HepG2 (cell line): ENCODE measurements at regions not wholly inside any gene's neighbourhood (a gene's known extent, or its start where the extent isn't known, plus 50 kb on each side); places are given as distances from the start of the nearest gene placed in this dataset.

Source experiments
- MAZ ChIP-seq, 2 experiments: sonication (generic) in 1 of 2; formaldehyde crosslinking in 1 of 2; IDR thresholded peaks; 2 replicates each; pipeline versions ENCODE4 v1.5.0 to v1.6.1; 2012 to 2020; ENCODE audit warnings: low read depth in 2 of 2, mild to moderate bottlenecking in 2 of 2, borderline replicate concordance in 1 of 2, improper control_type of control experiment in 1 of 2, low read length in 1 of 2, missing genetic modification reagents in 1 of 2, moderate library complexity in 1 of 2
- POLR2AphosphoS5 ChIP-seq: IDR thresholded peaks from 2 replicates; pipeline ENCODE4 v1.6.1; 2012; ENCODE audit warnings: low read depth, low read length
- SP5 ChIP-seq: IDR thresholded peaks from 2 replicates; pipeline ENCODE4 v1.6.1; 2016; ENCODE audit warnings: low read depth, borderline replicate concordance
- ZFX ChIP-seq: sonication (generic); formaldehyde crosslinking; IDR thresholded peaks from 2 replicates; pipeline ENCODE4 v1.4.0; 2020; ENCODE audit warnings: mild to moderate bottlenecking, low read depth, missing genetic modification reagents, moderate library complexity
- ZNF878 ChIP-seq: sonication (generic); formaldehyde crosslinking; IDR thresholded peaks from 2 replicates; pipeline ENCODE4 v1.8.1; 2023; ENCODE audit warnings: mild to moderate bottlenecking, missing genetic modification reagents, moderate library complexity
- TF ChIP-seq, protein P1 (sequence below): sonication (generic); formaldehyde crosslinking; IDR thresholded peaks from 2 replicates; pipeline ENCODE4 v1.5.0; 2020; ENCODE audit warnings: mild to moderate bottlenecking, missing genetic modification reagents, moderate library complexity
- TF ChIP-seq, protein P2 (sequence below): sonication (generic); formaldehyde crosslinking; IDR thresholded peaks from 2 replicates; pipeline ENCODE4 v1.4.0; 2020; ENCODE audit warnings: mild to moderate bottlenecking, missing genetic modification reagents
- TF ChIP-seq, protein P3 (sequence below): sonication (generic); formaldehyde crosslinking; IDR thresholded peaks from 2 replicates; pipeline ENCODE4 v1.9.0; 2021; ENCODE audit warnings: missing genetic modification reagents, borderline replicate concordance

DNA sequence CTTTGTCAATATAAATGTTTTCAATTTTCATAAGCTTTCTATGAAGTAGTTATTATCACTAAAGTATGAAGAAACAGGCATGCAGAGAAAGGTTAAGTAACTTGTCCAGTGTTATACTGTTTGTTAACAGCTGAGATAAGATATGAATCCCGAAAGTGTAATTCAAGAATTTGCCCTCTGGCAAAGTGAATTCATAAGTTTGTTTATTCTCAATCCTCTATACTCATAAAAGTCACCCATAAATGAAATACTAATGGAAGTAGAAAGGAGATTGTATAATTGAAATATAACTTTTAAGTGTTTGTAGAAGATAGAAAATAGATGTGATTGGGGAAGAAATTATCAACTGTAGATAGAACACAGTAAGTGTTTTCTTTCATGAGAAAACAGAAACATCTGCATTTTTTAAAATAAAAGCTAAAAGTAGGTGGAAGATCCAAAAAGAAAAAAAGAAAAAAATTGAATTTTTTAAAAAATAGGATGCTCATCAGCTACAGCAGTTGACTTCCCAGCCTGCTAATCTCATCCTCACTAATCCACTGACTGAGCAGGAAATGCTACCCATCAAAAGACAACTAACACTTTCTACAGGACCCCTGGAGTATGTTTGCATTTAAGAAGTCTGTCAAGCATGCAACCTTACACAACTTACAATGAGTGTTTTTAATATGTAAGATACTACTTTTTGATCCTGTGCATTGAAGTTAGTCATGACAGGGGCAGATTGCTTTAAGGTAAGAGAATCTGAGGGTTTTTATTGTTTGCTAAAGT, 878.1 kb downstream of the SI start:
- TF ChIP-seq ZFX (no peak), POLR2AphosphoS5 (no peak), ZNF878 (no peak), SP5 (no peak), MAZ (IDR thresholded peaks at IDR 0.05; ENCODE audit: borderline replicate concordance, low read depth, low read length) (no peak), MAZ (CRISPR knock-in tag; IDR thresholded peaks at IDR 0.05; ENCODE audit: low read depth) (no peak)
- TF ChIP-seq, protein P1, sequence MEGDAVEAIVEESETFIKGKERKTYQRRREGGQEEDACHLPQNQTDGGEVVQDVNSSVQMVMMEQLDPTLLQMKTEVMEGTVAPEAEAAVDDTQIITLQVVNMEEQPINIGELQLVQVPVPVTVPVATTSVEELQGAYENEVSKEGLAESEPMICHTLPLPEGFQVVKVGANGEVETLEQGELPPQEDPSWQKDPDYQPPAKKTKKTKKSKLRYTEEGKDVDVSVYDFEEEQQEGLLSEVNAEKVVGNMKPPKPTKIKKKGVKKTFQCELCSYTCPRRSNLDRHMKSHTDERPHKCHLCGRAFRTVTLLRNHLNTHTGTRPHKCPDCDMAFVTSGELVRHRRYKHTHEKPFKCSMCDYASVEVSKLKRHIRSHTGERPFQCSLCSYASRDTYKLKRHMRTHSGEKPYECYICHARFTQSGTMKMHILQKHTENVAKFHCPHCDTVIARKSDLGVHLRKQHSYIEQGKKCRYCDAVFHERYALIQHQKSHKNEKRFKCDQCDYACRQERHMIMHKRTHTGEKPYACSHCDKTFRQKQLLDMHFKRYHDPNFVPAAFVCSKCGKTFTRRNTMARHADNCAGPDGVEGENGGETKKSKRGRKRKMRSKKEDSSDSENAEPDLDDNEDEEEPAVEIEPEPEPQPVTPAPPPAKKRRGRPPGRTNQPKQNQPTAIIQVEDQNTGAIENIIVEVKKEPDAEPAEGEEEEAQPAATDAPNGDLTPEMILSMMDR (CRISPR knock-in tag): no peak
- TF ChIP-seq, protein P2, sequence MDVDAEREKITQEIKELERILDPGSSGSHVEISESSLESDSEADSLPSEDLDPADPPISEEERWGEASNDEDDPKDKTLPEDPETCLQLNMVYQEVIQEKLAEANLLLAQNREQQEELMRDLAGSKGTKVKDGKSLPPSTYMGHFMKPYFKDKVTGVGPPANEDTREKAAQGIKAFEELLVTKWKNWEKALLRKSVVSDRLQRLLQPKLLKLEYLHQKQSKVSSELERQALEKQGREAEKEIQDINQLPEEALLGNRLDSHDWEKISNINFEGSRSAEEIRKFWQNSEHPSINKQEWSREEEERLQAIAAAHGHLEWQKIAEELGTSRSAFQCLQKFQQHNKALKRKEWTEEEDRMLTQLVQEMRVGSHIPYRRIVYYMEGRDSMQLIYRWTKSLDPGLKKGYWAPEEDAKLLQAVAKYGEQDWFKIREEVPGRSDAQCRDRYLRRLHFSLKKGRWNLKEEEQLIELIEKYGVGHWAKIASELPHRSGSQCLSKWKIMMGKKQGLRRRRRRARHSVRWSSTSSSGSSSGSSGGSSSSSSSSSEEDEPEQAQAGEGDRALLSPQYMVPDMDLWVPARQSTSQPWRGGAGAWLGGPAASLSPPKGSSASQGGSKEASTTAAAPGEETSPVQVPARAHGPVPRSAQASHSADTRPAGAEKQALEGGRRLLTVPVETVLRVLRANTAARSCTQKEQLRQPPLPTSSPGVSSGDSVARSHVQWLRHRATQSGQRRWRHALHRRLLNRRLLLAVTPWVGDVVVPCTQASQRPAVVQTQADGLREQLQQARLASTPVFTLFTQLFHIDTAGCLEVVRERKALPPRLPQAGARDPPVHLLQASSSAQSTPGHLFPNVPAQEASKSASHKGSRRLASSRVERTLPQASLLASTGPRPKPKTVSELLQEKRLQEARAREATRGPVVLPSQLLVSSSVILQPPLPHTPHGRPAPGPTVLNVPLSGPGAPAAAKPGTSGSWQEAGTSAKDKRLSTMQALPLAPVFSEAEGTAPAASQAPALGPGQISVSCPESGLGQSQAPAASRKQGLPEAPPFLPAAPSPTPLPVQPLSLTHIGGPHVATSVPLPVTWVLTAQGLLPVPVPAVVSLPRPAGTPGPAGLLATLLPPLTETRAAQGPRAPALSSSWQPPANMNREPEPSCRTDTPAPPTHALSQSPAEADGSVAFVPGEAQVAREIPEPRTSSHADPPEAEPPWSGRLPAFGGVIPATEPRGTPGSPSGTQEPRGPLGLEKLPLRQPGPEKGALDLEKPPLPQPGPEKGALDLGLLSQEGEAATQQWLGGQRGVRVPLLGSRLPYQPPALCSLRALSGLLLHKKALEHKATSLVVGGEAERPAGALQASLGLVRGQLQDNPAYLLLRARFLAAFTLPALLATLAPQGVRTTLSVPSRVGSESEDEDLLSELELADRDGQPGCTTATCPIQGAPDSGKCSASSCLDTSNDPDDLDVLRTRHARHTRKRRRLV (CRISPR knock-in tag): no peak
- TF ChIP-seq, protein P3, sequence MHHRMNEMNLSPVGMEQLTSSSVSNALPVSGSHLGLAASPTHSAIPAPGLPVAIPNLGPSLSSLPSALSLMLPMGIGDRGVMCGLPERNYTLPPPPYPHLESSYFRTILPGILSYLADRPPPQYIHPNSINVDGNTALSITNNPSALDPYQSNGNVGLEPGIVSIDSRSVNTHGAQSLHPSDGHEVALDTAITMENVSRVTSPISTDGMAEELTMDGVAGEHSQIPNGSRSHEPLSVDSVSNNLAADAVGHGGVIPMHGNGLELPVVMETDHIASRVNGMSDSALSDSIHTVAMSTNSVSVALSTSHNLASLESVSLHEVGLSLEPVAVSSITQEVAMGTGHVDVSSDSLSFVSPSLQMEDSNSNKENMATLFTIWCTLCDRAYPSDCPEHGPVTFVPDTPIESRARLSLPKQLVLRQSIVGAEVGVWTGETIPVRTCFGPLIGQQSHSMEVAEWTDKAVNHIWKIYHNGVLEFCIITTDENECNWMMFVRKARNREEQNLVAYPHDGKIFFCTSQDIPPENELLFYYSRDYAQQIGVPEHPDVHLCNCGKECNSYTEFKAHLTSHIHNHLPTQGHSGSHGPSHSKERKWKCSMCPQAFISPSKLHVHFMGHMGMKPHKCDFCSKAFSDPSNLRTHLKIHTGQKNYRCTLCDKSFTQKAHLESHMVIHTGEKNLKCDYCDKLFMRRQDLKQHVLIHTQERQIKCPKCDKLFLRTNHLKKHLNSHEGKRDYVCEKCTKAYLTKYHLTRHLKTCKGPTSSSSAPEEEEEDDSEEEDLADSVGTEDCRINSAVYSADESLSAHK: no peak
